HG02938 (cell line): ENCODE measurements at regions not wholly inside any gene's neighbourhood (a gene's known extent, or its start where the extent isn't known, plus 50 kb on each side); places are given as distances from the start of the nearest gene placed in this dataset.

ENCODE experiments used
- ATAC-seq: cut with Tn5 transposase; IDR thresholded peaks from one replicate; pipeline ENCODE4 v1.9.1; 2021; ENCODE audit warnings: mild to moderate bottlenecking, moderate library complexity; ENCODE audit not compliant: unreplicated experiment

DNA sequence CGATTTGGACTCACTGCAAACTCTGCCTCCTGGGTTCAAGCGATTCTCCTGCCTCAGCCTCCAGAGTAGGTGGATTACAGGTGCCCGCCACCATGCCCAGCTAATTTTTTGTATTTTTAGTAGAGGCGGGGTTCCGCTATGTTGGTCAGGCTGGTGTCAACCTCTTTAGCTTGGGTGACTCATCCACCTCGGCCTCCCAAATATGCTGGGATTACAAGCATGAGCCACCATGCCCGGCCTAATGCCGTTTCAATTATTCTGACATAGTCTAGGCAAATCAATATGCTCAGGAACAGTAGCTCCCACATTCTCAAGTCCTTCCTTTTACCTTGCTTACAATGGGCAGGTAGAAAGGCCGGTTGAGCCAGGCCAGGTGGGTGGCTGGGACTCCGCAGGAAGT is 82.0 kb upstream of the EEA1 start:
- no peak for ATAC-seq

DNA sequence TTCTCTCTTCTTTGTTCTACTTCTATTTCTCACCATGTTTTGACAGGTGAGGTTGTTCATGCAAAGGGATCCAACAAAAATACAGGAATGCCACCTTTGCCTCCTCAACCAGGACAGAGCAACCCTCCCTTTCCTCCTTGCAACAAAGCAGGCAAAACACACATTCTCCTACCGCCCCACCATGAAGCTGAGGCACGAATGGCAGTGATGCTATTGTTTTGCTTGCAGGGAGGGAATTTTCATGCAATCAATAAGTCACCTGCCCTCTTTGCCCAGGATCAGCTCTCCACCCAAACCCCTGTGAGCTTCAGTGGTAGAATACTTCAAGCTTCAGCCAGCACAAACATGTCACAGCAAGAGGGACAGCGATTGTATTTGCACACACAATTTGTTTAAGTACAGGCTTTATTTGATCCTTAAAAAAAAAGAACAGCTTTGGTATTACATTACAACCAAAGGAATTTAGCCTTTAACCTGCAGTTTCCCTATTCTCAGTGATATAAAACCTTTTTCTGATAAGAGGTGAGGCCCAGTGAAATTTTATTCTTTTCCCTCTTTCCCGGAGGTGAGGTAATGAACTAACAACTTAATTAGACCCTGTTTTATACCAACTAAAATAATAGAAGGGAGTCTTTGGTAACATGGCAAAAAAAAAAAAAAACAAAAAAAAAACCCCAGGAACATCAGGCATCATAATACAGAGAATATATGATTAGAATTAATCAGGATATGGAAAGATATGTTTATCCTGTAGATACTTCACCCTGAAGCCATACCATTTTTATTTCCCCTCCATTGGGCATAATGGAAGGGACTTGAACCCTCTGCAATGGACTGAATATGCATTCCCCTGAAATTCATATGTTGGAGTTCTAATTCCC is 87.0 kb upstream of the EEA1 start:
- no peak for ATAC-seq

GRCh38 chr12:93016752-93017350 is 87.8 kb upstream of the EEA1 start:
- ATAC-seq = no peak

GRCh38 chr12:93018610-93019009 is 89.5 kb upstream of the EEA1 start:
- ATAC-seq = no peak

GRCh38 chr12:93019212-93019927 is 90.3 kb upstream of the EEA1 start:
- ATAC-seq = no peak

DNA sequence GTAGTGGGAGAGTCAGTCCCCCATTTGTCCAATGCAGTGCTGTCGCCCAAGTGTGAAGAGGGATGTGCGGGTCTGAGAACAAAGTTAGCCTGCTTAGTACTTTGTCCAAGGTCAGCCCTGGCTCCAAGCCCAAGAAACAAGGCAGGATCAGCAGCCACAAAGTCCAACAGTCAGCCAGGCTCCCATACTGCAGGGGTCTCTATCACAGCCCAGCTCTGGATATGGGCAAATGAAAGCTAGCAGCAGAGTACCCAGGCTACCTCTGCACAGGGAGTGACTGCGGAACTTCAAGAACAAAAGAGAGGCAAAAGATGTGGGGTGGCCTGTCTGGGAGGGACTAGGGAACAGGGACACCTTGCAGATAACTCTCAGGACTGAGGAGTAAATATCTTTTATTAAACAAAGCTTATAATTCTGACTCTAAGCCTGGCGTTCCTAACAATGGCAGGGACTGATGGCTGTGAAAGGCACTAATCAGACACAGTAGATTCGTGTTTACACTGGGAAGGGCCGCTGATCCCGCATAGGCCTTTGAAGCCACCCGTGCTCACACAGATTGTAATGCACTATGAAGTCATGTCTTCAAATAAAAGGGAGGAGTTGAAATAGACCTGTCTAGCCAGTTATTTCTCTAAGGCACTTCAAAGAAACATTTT is 91.0 kb upstream of the EEA1 start:
- ATAC-seq = no peak

GRCh38 chr12:93020631-93021597 is 91.8 kb upstream of the EEA1 start:
- ATAC-seq = no peak

- ATAC-seq = no peak
These were observed 93.7 kb upstream of the EEA1 start for GRCh38 chr12:93022603-93023340.

DNA sequence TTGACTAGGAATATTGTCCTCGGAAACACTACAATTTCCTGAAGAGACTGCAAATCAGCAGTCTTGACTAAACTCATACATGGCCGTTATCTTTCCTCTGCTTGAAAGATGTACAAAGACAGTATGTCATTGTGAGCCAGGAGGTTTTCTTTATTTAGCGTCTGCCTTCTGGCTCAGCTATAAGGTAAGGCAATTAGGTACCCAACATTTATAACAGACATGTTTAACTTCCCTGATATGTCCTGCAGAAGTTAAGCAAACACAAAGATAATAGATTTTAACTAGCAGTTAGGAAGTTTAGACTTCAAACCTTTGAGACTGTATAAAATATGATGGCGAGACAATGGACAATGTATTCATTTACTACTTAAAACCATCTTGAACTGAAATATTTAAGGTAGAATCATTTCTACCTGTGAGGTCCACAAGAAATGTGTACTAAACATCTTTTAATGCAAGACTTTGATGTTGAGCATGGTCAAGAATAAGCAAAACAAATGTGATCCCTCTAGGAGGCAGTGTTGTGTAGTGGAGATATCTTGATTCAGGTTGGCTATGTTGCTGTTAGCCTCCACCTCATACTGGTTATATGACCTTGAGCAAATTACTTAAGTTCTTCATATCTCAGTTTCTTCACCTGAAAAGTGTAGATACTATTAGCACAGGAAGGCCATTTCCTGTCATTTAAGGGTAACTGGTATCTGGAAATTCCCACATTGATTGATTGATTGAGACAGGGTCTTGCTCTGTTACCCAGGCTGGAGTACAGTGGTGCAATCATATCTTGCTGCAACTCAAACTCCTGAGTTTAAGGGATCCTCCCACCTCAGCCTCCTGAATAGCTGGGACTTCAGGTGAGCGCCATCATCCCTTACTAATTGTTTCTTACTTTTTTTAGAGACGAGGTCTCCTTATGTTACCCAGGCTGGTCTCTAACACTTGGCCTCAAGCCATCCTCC is 96.3 kb upstream of the EEA1 start:
- no peak for ATAC-seq

DNA sequence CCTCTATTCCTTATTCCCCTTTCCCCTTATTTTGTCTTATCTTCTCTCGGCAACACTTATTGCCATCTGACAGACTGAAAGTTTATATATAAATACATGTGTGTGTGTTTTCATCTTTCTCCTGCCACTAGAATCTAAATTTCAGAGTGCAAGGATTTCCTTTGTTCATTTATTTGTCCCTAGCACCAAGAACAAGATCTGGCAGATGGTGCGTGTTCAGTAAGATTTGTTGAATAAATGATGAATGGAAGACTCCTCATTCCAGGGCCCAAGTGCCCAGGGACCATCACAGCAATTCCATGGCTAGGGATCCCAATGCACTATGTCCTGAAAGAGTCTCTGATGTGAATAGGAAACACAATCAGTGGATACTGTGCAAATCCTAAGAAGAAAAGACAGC is 97.9 kb upstream of the EEA1 start:
- no peak for ATAC-seq

DNA sequence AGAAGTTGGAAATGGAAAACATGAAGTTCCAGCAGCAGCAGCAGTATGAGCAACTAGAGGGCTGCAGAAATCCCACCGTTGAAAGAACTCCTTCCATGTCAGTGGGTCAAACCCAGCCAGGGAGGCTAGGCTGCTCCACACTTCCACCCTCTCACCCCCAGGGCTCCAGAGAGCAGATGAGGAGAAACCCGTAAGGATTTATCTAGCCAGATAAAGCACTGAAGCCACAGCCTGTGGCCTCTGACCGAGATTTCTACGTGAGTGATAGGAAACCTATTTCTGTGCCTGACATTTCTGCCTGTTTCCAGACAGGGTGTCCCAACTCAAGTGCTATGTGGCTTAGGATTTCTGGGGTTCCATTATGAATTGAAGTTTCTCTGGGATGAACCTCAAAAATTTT is 100.0 kb upstream of the EEA1 start:
- no peak for ATAC-seq

DNA sequence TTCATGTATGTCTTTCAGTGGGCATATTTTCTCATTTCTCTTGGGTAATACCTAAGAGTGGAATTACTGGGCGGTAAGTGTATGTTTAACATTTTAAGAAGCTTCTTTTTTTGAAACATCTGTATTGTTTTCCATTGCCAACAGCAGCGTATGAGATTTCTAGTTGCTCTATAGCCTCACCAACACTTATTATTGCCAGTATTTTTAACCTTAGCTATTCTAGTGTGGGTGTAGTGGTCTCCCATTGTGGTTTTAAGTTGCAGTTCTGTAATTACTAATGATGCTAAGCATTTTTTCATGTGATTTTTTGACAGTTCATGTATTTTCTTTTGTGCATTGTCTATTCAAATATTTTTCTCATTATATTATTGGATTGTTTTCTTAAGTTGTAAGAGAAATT is 101.9 kb upstream of the EEA1 start:
- ATAC-seq = no peak

DNA sequence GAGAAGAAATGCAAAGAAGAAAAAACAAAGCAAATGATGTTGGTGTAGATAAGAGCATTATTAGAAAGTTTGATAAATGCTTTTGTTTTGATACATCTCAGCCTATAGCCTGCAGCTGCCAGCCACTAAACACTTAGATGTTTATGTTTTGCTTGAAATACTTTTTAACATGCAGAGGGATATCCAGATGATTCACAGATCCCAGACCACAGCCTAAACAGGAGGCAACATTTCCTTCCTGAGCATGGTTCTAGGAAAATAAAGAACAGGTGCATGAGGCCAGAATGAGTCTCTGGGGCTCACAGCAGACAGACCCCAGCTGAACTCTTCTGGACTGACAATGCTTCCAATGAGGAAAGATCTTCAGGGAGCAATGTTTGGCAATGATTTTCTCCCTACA is 103.7 kb upstream of the EEA1 start:
- ATAC-seq = no peak

DNA sequence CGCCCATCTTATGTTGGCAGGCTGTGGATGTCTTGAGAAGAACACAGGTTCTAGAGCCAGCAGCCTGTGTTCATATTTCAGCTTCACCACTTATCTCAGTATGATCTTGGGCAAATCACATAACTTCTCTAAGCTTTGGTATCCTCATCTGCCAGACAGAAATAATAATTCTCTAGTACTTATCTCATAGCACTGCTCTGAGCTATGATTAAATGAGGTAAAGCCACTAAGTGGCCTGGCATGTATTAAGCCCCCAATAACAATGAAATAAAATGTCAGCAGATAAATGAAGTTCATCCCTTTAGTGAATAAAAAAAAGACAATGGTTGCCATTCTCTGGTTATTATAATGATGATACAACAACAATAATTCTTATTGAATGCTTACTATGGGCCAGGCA is 104.9 kb upstream of the EEA1 start:
- ATAC-seq = no peak

- ATAC-seq = no peak
These were observed 110.0 kb upstream of the EEA1 start for GRCh38 chr12:93039062-93039461.

DNA sequence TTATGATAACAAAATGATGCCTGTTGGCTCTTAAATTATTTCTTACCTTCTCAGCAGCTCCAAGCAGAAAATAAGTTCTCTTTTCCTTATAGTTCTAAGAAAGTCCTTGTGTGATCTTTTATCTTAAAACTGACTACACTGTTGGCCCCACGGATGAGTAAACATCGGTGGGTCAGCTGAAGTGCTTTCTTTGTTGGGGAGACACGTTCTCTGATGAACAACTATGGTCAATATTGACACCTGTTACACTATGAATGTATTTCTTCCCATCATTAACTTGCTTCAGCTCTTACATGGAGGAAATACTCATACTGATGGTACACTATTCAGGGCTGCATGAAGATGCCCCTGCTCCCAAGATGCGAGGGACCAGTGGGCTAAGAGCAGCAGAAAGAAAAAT is 110.8 kb upstream of the EEA1 start:
- no peak for ATAC-seq

DNA sequence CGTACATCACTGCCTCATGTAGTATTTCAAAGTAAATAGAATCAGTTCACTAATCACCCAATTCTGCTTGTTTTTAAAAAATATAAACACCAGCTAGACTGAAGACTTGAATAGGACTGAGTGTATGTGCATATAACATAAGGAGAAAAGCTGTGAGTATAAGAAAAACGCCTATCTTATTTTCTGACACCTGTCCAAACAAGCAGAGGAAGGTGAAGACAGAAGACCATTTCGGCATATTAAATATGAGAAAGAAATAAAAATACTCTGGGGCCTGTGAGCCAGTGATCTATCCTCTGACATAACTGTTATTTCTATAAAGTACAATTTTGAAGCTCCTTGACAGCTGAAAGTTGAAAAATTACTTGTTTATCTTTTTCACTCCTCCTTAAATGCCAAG is 111.3 kb upstream of the EEA1 start:
- ATAC-seq = no peak

DNA sequence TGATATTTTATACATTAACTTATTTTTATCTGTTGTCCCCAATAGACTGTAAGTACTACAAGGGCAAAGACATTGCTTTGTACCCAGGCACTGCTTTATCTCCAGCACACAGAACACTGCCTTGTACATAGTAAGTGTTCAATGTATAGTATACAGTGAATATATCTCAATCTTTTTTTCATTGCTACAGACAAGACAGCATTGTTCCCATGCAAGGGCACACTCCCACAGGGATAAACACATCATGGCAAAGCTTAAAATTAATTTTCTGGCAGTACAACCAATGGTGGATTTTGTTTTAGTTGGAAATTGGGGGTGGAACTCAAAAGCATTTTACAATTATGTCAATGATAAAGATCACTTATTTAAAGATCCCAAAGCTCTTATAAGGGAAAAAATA is 112.3 kb upstream of the EEA1 start:
- ATAC-seq = no peak

- ATAC-seq = no peak
These were observed 113.2 kb upstream of the EEA1 start for GRCh38 chr12:93042283-93042682.
